ENCODE measurements at regions not wholly inside any gene's neighbourhood (a gene's known extent, or its start where the extent isn't known, plus 50 kb on each side); places are given as distances from the start of the nearest gene placed in this dataset.
A peak's percentile ranks its signal among the peaks of the same experiment; 100 is the strongest.

GRCh38 chr9:557601-558201 lies 283.8 kb upstream of the DMRT1 start:
- Histone ChIP-seq H3K79me2 (ENCODE audit: control insufficient read depth, insufficient read depth, low read length) (no peaks in the 10 kb centered on the region), H3K36me3 (ENCODE audit: control insufficient read depth, insufficient read depth, low read length) (no peaks in the 10 kb centered on the region), H3K9ac (ENCODE audit: insufficient read depth, low read length) (no peak overlapping the region), H3K4me3 (replicated peaks in 1 of 4; ENCODE audit: control extremely low read depth in 1 of 4, insufficient read depth in 1 of 4, low read depth in 3 of 4, low read length in 4 of 4) (no peak overlapping the region), H3K4me1 (ENCODE audit: control insufficient read depth, extremely low read depth, insufficient read depth, low read length) (no peaks in the 10 kb centered on the region), H3K9me3 (ENCODE audit: control insufficient read depth, insufficient read depth, low read depth, low read length) (no peaks in the 10 kb centered on the region), H4K20me1 (ENCODE audit: control insufficient read depth, extremely low read depth, insufficient read depth, low read length) (no peaks in the 10 kb centered on the region), H3K4me2 (ENCODE audit: extremely low read depth, insufficient read depth, low read length) (no peak overlapping the region), H3K27me3 (ENCODE audit: control insufficient read depth, insufficient read depth, low read length) (no peaks in the 10 kb centered on the region), H3K27ac (ENCODE audit: insufficient read depth, low read length) (no peak overlapping the region), H2AFZ (ENCODE audit: low read length) (no peak overlapping the region)
- DNase-seq (ENCODE audit: low read depth in 2 of 2) = peak in 1 of 2 donors; percentile 54
- TF ChIP-seq EZH2 (IDR thresholded peaks at IDR 0.05; ENCODE audit: low read length, missing control alignments) = no peak
- no peak for TF ChIP-seq CTCF (conservative IDR thresholded peaks at IDR 0.05 in 1 of 2, IDR thresholded peaks at IDR 0.05 in 1 of 2; ENCODE audit: low read depth in 1 of 2, low read length in 2 of 2)

- no peaks in the 10 kb centered on the region for H3K9me3 ChIP-seq (ENCODE audit: control insufficient read depth, insufficient read depth, low read depth, low read length)
- no peak for TF ChIP-seq CTCF (conservative IDR thresholded peaks at IDR 0.05 in 1 of 2, IDR thresholded peaks at IDR 0.05 in 1 of 2; ENCODE audit: low read depth in 1 of 2, low read length in 2 of 2)
- no peak for TF ChIP-seq EZH2 (IDR thresholded peaks at IDR 0.05; ENCODE audit: low read length, missing control alignments)
- no peak overlapping the region for H3K4me2 ChIP-seq (ENCODE audit: extremely low read depth, insufficient read depth, low read length)
- no peak overlapping the region for H3K4me3 ChIP-seq (replicated peaks in 1 of 4; ENCODE audit: control extremely low read depth in 1 of 4, insufficient read depth in 1 of 4, low read depth in 3 of 4, low read length in 4 of 4)
- no peaks in the 10 kb centered on the region for H4K20me1 ChIP-seq (ENCODE audit: control insufficient read depth, extremely low read depth, insufficient read depth, low read length)
- no peak overlapping the region for H3K27ac ChIP-seq (ENCODE audit: insufficient read depth, low read length)
- DNase-seq (ENCODE audit: low read depth in 2 of 2) = peak; percentile 11 to 40
- no peak overlapping the region for H2AFZ ChIP-seq (ENCODE audit: low read length)
- no peak overlapping the region for H3K9ac ChIP-seq (ENCODE audit: insufficient read depth, low read length)
- no peaks in the 10 kb centered on the region for H3K4me1 ChIP-seq (ENCODE audit: control insufficient read depth, extremely low read depth, insufficient read depth, low read length)
- no peaks in the 10 kb centered on the region for H3K79me2 ChIP-seq (ENCODE audit: control insufficient read depth, insufficient read depth, low read length)
- H3K27me3 ChIP-seq (ENCODE audit: control insufficient read depth, insufficient read depth, low read length) = no peaks in the 10 kb centered on the region
- no peaks in the 10 kb centered on the region for H3K36me3 ChIP-seq (ENCODE audit: control insufficient read depth, insufficient read depth, low read length)
Observed at GRCh38 chr9:561427-561826, 280.1 kb upstream of the DMRT1 start.

- Histone ChIP-seq H3K4me2 (ENCODE audit: extremely low read depth, insufficient read depth, low read length) (no peak overlapping the region), H2AFZ (ENCODE audit: low read length) (no peak overlapping the region), H3K4me1 (ENCODE audit: control insufficient read depth, extremely low read depth, insufficient read depth, low read length) (no peaks in the 10 kb centered on the region), H3K79me2 (ENCODE audit: control insufficient read depth, insufficient read depth, low read length) (no peaks in the 10 kb centered on the region), H3K9me3 (ENCODE audit: control insufficient read depth, insufficient read depth, low read depth, low read length) (no peaks in the 10 kb centered on the region), H3K9ac (ENCODE audit: insufficient read depth, low read length) (no peak overlapping the region), H3K27ac (ENCODE audit: insufficient read depth, low read length) (no peak overlapping the region), H4K20me1 (ENCODE audit: control insufficient read depth, extremely low read depth, insufficient read depth, low read length) (no peaks in the 10 kb centered on the region), H3K36me3 (ENCODE audit: control insufficient read depth, insufficient read depth, low read length) (no peaks in the 10 kb centered on the region), H3K4me3 (replicated peaks in 1 of 4; ENCODE audit: control extremely low read depth in 1 of 4, insufficient read depth in 1 of 4, low read depth in 3 of 4, low read length in 4 of 4) (no peak overlapping the region), H3K27me3 (ENCODE audit: control insufficient read depth, insufficient read depth, low read length) (no peaks in the 10 kb centered on the region)
- DNase-seq (ENCODE audit: low read depth in 2 of 2) = no peak
- TF ChIP-seq CTCF (conservative IDR thresholded peaks at IDR 0.05 in 1 of 2, IDR thresholded peaks at IDR 0.05 in 1 of 2; ENCODE audit: low read depth in 1 of 2, low read length in 2 of 2) (no peak), EZH2 (IDR thresholded peaks at IDR 0.05; ENCODE audit: low read length, missing control alignments) (no peak)
Observed at GRCh38 chr9:563200-563599, 278.3 kb upstream of the DMRT1 start.

Data from fibroblast of lung (primary cell).